HuH-7.5 (cell line): ENCODE measurements at regions not wholly inside any gene's neighbourhood (a gene's known extent, or its start where the extent isn't known, plus 50 kb on each side); places are given as distances from the start of the nearest gene placed in this dataset.

ENCODE experiments used
- DNase-seq: peaks from one replicate; pipeline ENCODE4 v3.0.0; 2011; ENCODE audit warnings: low spot score

GRCh38 chr1:182122256-182122912 is 60.9 kb upstream of the ZNF648 start:
- no peak for DNase-seq

GRCh38 chr1:182121787-182122186 is 60.3 kb upstream of the ZNF648 start:
- DNase-seq: no peak

GRCh38 chr1:182120411-182121258 is 59.1 kb upstream of the ZNF648 start:
- DNase-seq: no peak

GRCh38 chr1:182119631-182120030 is 58.1 kb upstream of the ZNF648 start:
- no peak for DNase-seq

GRCh38 chr1:182118851-182119250 is 57.3 kb upstream of the ZNF648 start:
- DNase-seq: no peak

GRCh38 chr1:182114627-182115023 is 53.1 kb upstream of the ZNF648 start:
- no peak for DNase-seq

GRCh38 chr1:182113879-182114626 is 52.5 kb upstream of the ZNF648 start:
- DNase-seq: no peak

- DNase-seq: no peak
Measured at GRCh38 chr1:182111496-182111895, 50.0 kb upstream of the ZNF648 start.
